Choroid plexus epithelial cell (primary cell): ENCODE measurements at regions not wholly inside any gene's neighbourhood (a gene's known extent, or its start where the extent isn't known, plus 50 kb on each side); places are given as distances from the start of the nearest gene placed in this dataset.

Experiments
- DNase-seq: peaks from one replicate; pipeline ENCODE4 v3.0.0-alpha.2; 2010; ENCODE audit warnings: low read depth
- H3K4me3 ChIP-seq: 2 replicates; pipeline ENCODE4 v1.5.1; 2011; ENCODE audit warnings: low read depth, mild to moderate bottlenecking, control low read depth, low read length, moderate library complexity
- CTCF ChIP-seq: conservative IDR thresholded peaks from 2 replicates; pipeline ENCODE4 v1.5.1; 2011; ENCODE audit warnings: low read depth, mild to moderate bottlenecking, control low read depth, inconsistent platforms, low read length, moderate library complexity

- no peak overlapping the region for H3K4me3 ChIP-seq
- no peak for DNase-seq
- no peak for TF ChIP-seq CTCF
Measured at GRCh38 chr2:103484906-103485305, 723.1 kb downstream of the TMEM182 start.

GRCh38 chr2:103496850-103497249 is 735.0 kb downstream of the TMEM182 start:
- no peak for TF ChIP-seq CTCF
- no peak for DNase-seq
- H3K4me3 ChIP-seq, result no peak overlapping the region

GRCh38 chr2:103506812-103507211 is 745.0 kb downstream of the TMEM182 start:
- no peak for TF ChIP-seq CTCF
- DNase-seq, result no peak

GRCh38 chr2:103512442-103512841 is 750.6 kb downstream of the TMEM182 start:
- no peak for DNase-seq
- H3K4me3 ChIP-seq, result no peak overlapping the region
- TF ChIP-seq CTCF, result no peak

More at GRCh38 chr2:103506812-103507211, 745.0 kb downstream of the TMEM182 start:
- H3K4me3 ChIP-seq, result no peak overlapping the region

- no peak for DNase-seq
- H3K4me3 ChIP-seq, result no peak overlapping the region
- no peak for TF ChIP-seq CTCF
Measured at GRCh38 chr2:103520547-103520946, 758.7 kb downstream of the TMEM182 start.

- DNase-seq, result no peak
- H3K4me3 ChIP-seq, result no peak overlapping the region
Measured at GRCh38 chr2:103525756-103526155, 763.9 kb downstream of the TMEM182 start.

More at GRCh38 chr2:103525756-103526155, 763.9 kb downstream of the TMEM182 start:
- no peak for TF ChIP-seq CTCF
